ENCODE measurements at regions not wholly inside any gene's neighbourhood (a gene's known extent, or its start where the extent isn't known, plus 50 kb on each side); places are given as distances from the start of the nearest gene placed in this dataset.
"Not testable (repeated sequence)": the region's sequence is repeated elsewhere in the genome, so short reads cannot be mapped to it uniquely, and the experiment has no call there.

- Mint-ChIP-seq H3K36me3 (ENCODE audit: insufficient read depth) (no peaks in the 10 kb centered on the region), H3K27me3 (ENCODE audit: low read depth) (no peaks in the 10 kb centered on the region), H3K9me3 (peaks cover 5% of the 10 kb centered on the region), H3K4me3 (no peak overlapping the region), H3K4me1 (ENCODE audit: low read depth) (no peaks in the 10 kb centered on the region)
- ATAC-seq = no peak
- DNase-seq = no peak
These were observed 100.4 kb upstream of the TCF21 start for GRCh38 chr6:133788556-133788955.

GRCh38 chr6:133789449-133789848 lies 99.5 kb upstream of the TCF21 start:
- not testable (repeated sequence) for H3K27me3 Mint-ChIP-seq (ENCODE audit: low read depth); H3K36me3 Mint-ChIP-seq (ENCODE audit: insufficient read depth); H3K4me3 Mint-ChIP-seq; DNase-seq; H3K9me3 Mint-ChIP-seq; H3K4me1 Mint-ChIP-seq (ENCODE audit: low read depth)
- ATAC-seq = peak in 1 of 2 donors; percentile 30

- DNase-seq; H3K9me3 Mint-ChIP-seq; ATAC-seq; H3K4me1 Mint-ChIP-seq (ENCODE audit: low read depth); H3K36me3 Mint-ChIP-seq (ENCODE audit: insufficient read depth); H3K4me3 Mint-ChIP-seq; H3K27me3 Mint-ChIP-seq (ENCODE audit: low read depth): not testable (repeated sequence)
These were observed 98.2 kb upstream of the TCF21 start for GRCh38 chr6:133790756-133791155.

GRCh38 chr6:133795051-133795450 lies 93.9 kb upstream of the TCF21 start:
- not testable (repeated sequence) for H3K27me3 Mint-ChIP-seq (ENCODE audit: low read depth); DNase-seq; ATAC-seq; H3K9me3 Mint-ChIP-seq; H3K36me3 Mint-ChIP-seq (ENCODE audit: insufficient read depth); H3K4me1 Mint-ChIP-seq (ENCODE audit: low read depth); H3K4me3 Mint-ChIP-seq

- peaks cover 5% of the 10 kb centered on the region for H3K9me3 Mint-ChIP-seq
- no peak overlapping the region for H3K4me3 Mint-ChIP-seq
- H3K4me1 Mint-ChIP-seq (ENCODE audit: low read depth) = no peaks in the 10 kb centered on the region
These were observed 92.7 kb upstream of the TCF21 start for GRCh38 chr6:133796235-133796634.

GRCh38 chr6:133799043-133799442 lies 89.9 kb upstream of the TCF21 start:
- DNase-seq (no peak), ATAC-seq (no peak)
- Mint-ChIP-seq H3K36me3 (ENCODE audit: insufficient read depth) (no peaks in the 10 kb centered on the region), H3K4me3 (no peak overlapping the region), H3K4me1 (ENCODE audit: low read depth) (no peaks in the 10 kb centered on the region), H3K9me3 (no peaks in the 10 kb centered on the region), H3K27me3 (ENCODE audit: low read depth) (peaks cover 6% of the 10 kb centered on the region)

More at GRCh38 chr6:133796235-133796634, 92.7 kb upstream of the TCF21 start:
- ATAC-seq (no peak), DNase-seq (no peak)
- no peaks in the 10 kb centered on the region for H3K27me3 Mint-ChIP-seq (ENCODE audit: low read depth)
- H3K36me3 Mint-ChIP-seq (ENCODE audit: insufficient read depth) = no peaks in the 10 kb centered on the region

GRCh38 chr6:133802861-133803260 lies 86.1 kb upstream of the TCF21 start:
- no peak for ATAC-seq
- Mint-ChIP-seq H3K27me3 (ENCODE audit: low read depth) (peaks cover 9% of the 10 kb centered on the region), H3K36me3 (ENCODE audit: insufficient read depth) (no peaks in the 10 kb centered on the region), H3K9me3 (no peaks in the 10 kb centered on the region), H3K4me3 (no peak overlapping the region), H3K4me1 (ENCODE audit: low read depth) (no peaks in the 10 kb centered on the region)
- no peak for DNase-seq

- DNase-seq = no peak
- Mint-ChIP-seq H3K9me3 (no peaks in the 10 kb centered on the region), H3K4me1 (ENCODE audit: low read depth) (no peaks in the 10 kb centered on the region), H3K4me3 (no peak overlapping the region), H3K27me3 (ENCODE audit: low read depth) (peaks cover 9% of the 10 kb centered on the region), H3K36me3 (ENCODE audit: insufficient read depth) (no peaks in the 10 kb centered on the region)
- ATAC-seq = no peak
These were observed 84.6 kb upstream of the TCF21 start for GRCh38 chr6:133804265-133804664.

- no peaks in the 10 kb centered on the region for H3K4me1 Mint-ChIP-seq (ENCODE audit: low read depth)
- no peaks in the 10 kb centered on the region for H3K36me3 Mint-ChIP-seq (ENCODE audit: insufficient read depth)
- H3K27me3 Mint-ChIP-seq (ENCODE audit: low read depth) = peaks cover 16% of the 10 kb centered on the region
- H3K4me3 Mint-ChIP-seq = no peak overlapping the region
- no peak for ATAC-seq
- no peak for DNase-seq
- peaks cover 2% of the 10 kb centered on the region for H3K9me3 Mint-ChIP-seq
These were observed 83.0 kb upstream of the TCF21 start for GRCh38 chr6:133805876-133806275.

- no peak for DNase-seq
- Mint-ChIP-seq H3K4me3 (no peak overlapping the region), H3K27me3 (ENCODE audit: low read depth) (peaks cover 15% of the 10 kb centered on the region), H3K4me1 (ENCODE audit: low read depth) (no peaks in the 10 kb centered on the region), H3K9me3 (peaks cover 3% of the 10 kb centered on the region), H3K36me3 (ENCODE audit: insufficient read depth) (no peaks in the 10 kb centered on the region)
- ATAC-seq = no peak
These were observed 82.4 kb upstream of the TCF21 start for GRCh38 chr6:133806382-133807140.

GRCh38 chr6:133807501-133807900 lies 81.4 kb upstream of the TCF21 start:
- DNase-seq (no peak), ATAC-seq (no peak)
- H3K36me3 Mint-ChIP-seq (ENCODE audit: insufficient read depth) = no peaks in the 10 kb centered on the region
- H3K9me3 Mint-ChIP-seq = peaks cover 3% of the 10 kb centered on the region
- peaks cover 12% of the 10 kb centered on the region for H3K27me3 Mint-ChIP-seq (ENCODE audit: low read depth)
- H3K4me1 Mint-ChIP-seq (ENCODE audit: low read depth) = no peaks in the 10 kb centered on the region
- H3K4me3 Mint-ChIP-seq = no peak overlapping the region

GRCh38 chr6:133809406-133809805 lies 79.5 kb upstream of the TCF21 start:
- Mint-ChIP-seq H3K36me3 (ENCODE audit: insufficient read depth) (no peaks in the 10 kb centered on the region), H3K9me3 (peaks cover 3% of the 10 kb centered on the region), H3K27me3 (ENCODE audit: low read depth) (peaks cover 12% of the 10 kb centered on the region), H3K4me1 (ENCODE audit: low read depth) (no peaks in the 10 kb centered on the region), H3K4me3 (no peak overlapping the region)
- ATAC-seq (no peak), DNase-seq (no peak)

- H3K4me1 Mint-ChIP-seq (ENCODE audit: low read depth) = no peaks in the 10 kb centered on the region
These were observed 77.4 kb upstream of the TCF21 start for GRCh38 chr6:133811557-133811956.

GRCh38 chr6:133812446-133812845 lies 76.5 kb upstream of the TCF21 start:
- DNase-seq; H3K36me3 Mint-ChIP-seq (ENCODE audit: insufficient read depth); H3K4me3 Mint-ChIP-seq; H3K4me1 Mint-ChIP-seq (ENCODE audit: low read depth); H3K9me3 Mint-ChIP-seq; ATAC-seq: not testable (repeated sequence)
- H3K27me3 Mint-ChIP-seq (ENCODE audit: low read depth) = peaks cover 13% of the 10 kb centered on the region

More at GRCh38 chr6:133811557-133811956, 77.4 kb upstream of the TCF21 start:
- H3K9me3 Mint-ChIP-seq = peaks cover 3% of the 10 kb centered on the region
- no peak overlapping the region for H3K4me3 Mint-ChIP-seq
- no peak for DNase-seq
- peaks cover 13% of the 10 kb centered on the region for H3K27me3 Mint-ChIP-seq (ENCODE audit: low read depth)
- ATAC-seq = no peak
- no peaks in the 10 kb centered on the region for H3K36me3 Mint-ChIP-seq (ENCODE audit: insufficient read depth)

- Mint-ChIP-seq H3K36me3 (ENCODE audit: insufficient read depth) (no peaks in the 10 kb centered on the region), H3K4me3 (no peak overlapping the region), H3K9me3 (peaks cover 3% of the 10 kb centered on the region), H3K4me1 (ENCODE audit: low read depth) (no peaks in the 10 kb centered on the region), H3K27me3 (ENCODE audit: low read depth) (peaks cover 16% of the 10 kb centered on the region)
- no peak for ATAC-seq
- no peak for DNase-seq
These were observed 74.7 kb upstream of the TCF21 start for GRCh38 chr6:133814238-133814637.

All from activated T-cell treated with anti-CD3 and anti-CD28 coated beads, Interleukin-2, amount 50 U/mL, for 4 hours (primary cell).